IMR-90 (cell line): ENCODE measurements at regions not wholly inside any gene's neighbourhood (a gene's known extent, or its start where the extent isn't known, plus 50 kb on each side); places are given as distances from the start of the nearest gene placed in this dataset.

Experiments
- ATAC-seq: fragments of 200-7000 bp; cut with Tn5 transposase; 2 replicates; pipeline ENCODE4 v1.9.1; 2020; ENCODE audit warnings: low read depth, mild to moderate bottlenecking, moderate library complexity
- BruUV-seq: library from RNA; stranded (reverse); fragments of 400-500 nt; replicated peaks from 2 replicates; lab custom pipeline; 2021; lab: Mats Ljungman, UMichigan
- CTCF ChIA-PET: fragments of 300-600 bp; formaldehyde crosslinking; extraction: SDS; loops from one replicate; lab custom pipeline; 2021; ENCODE audit warnings: antibody characterized with exemption; lab: Yijun Ruan, JAX
- POLR2A ChIA-PET: fragments of 300-600 bp; sonication (Branson Sonifier 250); formaldehyde crosslinking; loops from one replicate; lab custom pipeline; 2022; ENCODE audit warnings: antibody characterized with exemption; ENCODE audit not compliant: unreplicated experiment; lab: Charles Lee
- DNase-seq: peaks from one replicate; pipeline ENCODE4 v3.0.0; 2013
- H2AFZ ChIP-seq: replicated peaks from 2 replicates; pipeline ENCODE3; 2013; ENCODE audit warnings: low read length, mild to moderate bottlenecking; ENCODE audit not compliant: poor library complexity
- H2AK5ac ChIP-seq: 2 replicates; pipeline ENCODE4 v1.6.1; 2013; ENCODE audit warnings: low read depth, low read length, inconsistent platforms
- H2AK9ac ChIP-seq: replicated peaks from 2 replicates; pipeline ENCODE3; 2013; ENCODE audit warnings: mild to moderate bottlenecking, low read depth, low read length, moderate library complexity; ENCODE audit not compliant: poor library complexity
- H2BK120ac ChIP-seq: 2 replicates; pipeline ENCODE4 v1.6.1; 2013; ENCODE audit warnings: low read depth, low read length, inconsistent platforms
- H2BK15ac ChIP-seq: 3 replicates; pipeline ENCODE4 v1.6.1; 2013; ENCODE audit warnings: low read depth, low read length, inconsistent platforms
- H2BK20ac ChIP-seq: 2 replicates; pipeline ENCODE4 v1.6.1; 2013; ENCODE audit warnings: low read depth, mild to moderate bottlenecking, inconsistent platforms, low read length, moderate library complexity
- H2BK5ac ChIP-seq: 2 replicates; pipeline ENCODE4 v1.6.1; 2013; ENCODE audit warnings: mild to moderate bottlenecking, low read depth, low read length, inconsistent platforms; ENCODE audit not compliant: poor library complexity, severe bottlenecking
- H3K14ac ChIP-seq: replicated peaks from 2 replicates; pipeline ENCODE4 v1.6.1; 2013; ENCODE audit warnings: low read depth, low read length, inconsistent platforms
- H3K18ac ChIP-seq: 2 replicates; pipeline ENCODE4 v1.6.1; 2013; ENCODE audit warnings: low read depth, low read length, control low read depth
- H3K23ac ChIP-seq: 2 replicates; pipeline ENCODE4 v1.6.1; 2013; ENCODE audit warnings: low read depth, low read length, inconsistent platforms
- H3K27ac ChIP-seq: 2 replicates; pipeline ENCODE4 v1.5.1; 2013; ENCODE audit warnings: mild to moderate bottlenecking, control low read depth, low read length; ENCODE audit not compliant: insufficient read depth
- H3K27me3 ChIP-seq: 2 replicates; pipeline ENCODE4 v1.6.1; 2013; ENCODE audit warnings: low read length; ENCODE audit not compliant: control insufficient read depth, insufficient read depth
- H3K36me3 ChIP-seq: 2 replicates; pipeline ENCODE4 v1.6.1; 2013; ENCODE audit warnings: low read length, mixed read lengths; ENCODE audit not compliant: control insufficient read depth, insufficient read depth
- H3K4ac ChIP-seq: 2 replicates; pipeline ENCODE4 v1.6.1; 2013; ENCODE audit warnings: low read depth, low read length, inconsistent platforms
- H3K4me1 ChIP-seq: 2 replicates; pipeline ENCODE4 v1.6.1; 2013; ENCODE audit warnings: low read length, mixed read lengths; ENCODE audit not compliant: control insufficient read depth, insufficient read depth
- H3K4me2 ChIP-seq: 2 replicates; pipeline ENCODE4 v1.6.1; 2013; ENCODE audit warnings: low read depth, mild to moderate bottlenecking, control low read depth, low read length, moderate library complexity
- H3K4me3 ChIP-seq: 2 replicates; pipeline ENCODE4 v1.5.1; 2013; ENCODE audit warnings: low read depth, mild to moderate bottlenecking, control low read depth, low read length, moderate library complexity; ENCODE audit not compliant: insufficient read depth
- H3K56ac ChIP-seq: 2 replicates; pipeline ENCODE4 v1.6.1; 2013; ENCODE audit warnings: low read length, inconsistent platforms; ENCODE audit not compliant: insufficient read depth; ENCODE audit errors: extremely low read depth
- H3K79me1 ChIP-seq, 2 experiments: 2 replicates each; pipeline ENCODE4 v1.6.1; 2013; ENCODE audit warnings: low read length in 2 of 2, inconsistent platforms in 1 of 2, low read depth in 1 of 2
- H3K9ac ChIP-seq: 2 replicates; pipeline ENCODE4 v1.6.1; 2013; ENCODE audit warnings: low read depth, low read length, control low read depth
- H3K9me1 ChIP-seq: 2 replicates; pipeline ENCODE4 v1.6.1; 2013; ENCODE audit warnings: low read length, inconsistent platforms; ENCODE audit not compliant: insufficient read depth
- H3K9me3 ChIP-seq: 2 replicates; pipeline ENCODE4 v1.6.1; 2013; ENCODE audit warnings: low read length; ENCODE audit not compliant: control insufficient read depth, insufficient read depth
- H4K20me1 ChIP-seq: 2 replicates; pipeline ENCODE4 v1.6.1; 2013; ENCODE audit warnings: low read length, inconsistent platforms; ENCODE audit not compliant: insufficient read depth
- H4K5ac ChIP-seq: 2 replicates; pipeline ENCODE4 v1.6.1; 2013; ENCODE audit warnings: mild to moderate bottlenecking, low read depth, low read length, control low read depth
- H4K8ac ChIP-seq, 2 experiments: 2 replicates each; pipeline ENCODE4 v1.6.1; 2013; ENCODE audit warnings: low read depth in 2 of 2, low read length in 2 of 2, control low read depth in 1 of 2, inconsistent platforms in 1 of 2
- H4K91ac ChIP-seq: 2 replicates; pipeline ENCODE4 v1.6.1; 2013; ENCODE audit warnings: low read depth, low read length, inconsistent platforms; ENCODE audit not compliant: insufficient read depth
- BHLHE40 ChIP-seq: fragments of 150-350 bp; IDR thresholded peaks from 2 replicates; pipeline ENCODE4 v1.6.1; 2016; ENCODE audit warnings: mild to moderate bottlenecking, low read depth, low read length
- CEBPB ChIP-seq: IDR thresholded peaks from 2 replicates; pipeline ENCODE4 v1.6.1; 2012; ENCODE audit warnings: low read depth, low read length, improper control_type of control experiment
- CHD1 ChIP-seq: IDR thresholded peaks from 2 replicates; pipeline ENCODE4 v1.6.1; 2012; ENCODE audit warnings: low read depth, low read length, improper control_type of control experiment
- CTCF ChIP-seq: conservative IDR thresholded peaks from 2 replicates; pipeline ENCODE4 v1.5.1; 2012; ENCODE audit warnings: mild to moderate bottlenecking, low read depth, low read length, improper control_type of control experiment
- ELK1 ChIP-seq: fragments of 150-350 bp; IDR thresholded peaks from 2 replicates; pipeline ENCODE4 v1.6.1; 2016; ENCODE audit warnings: low read depth, mild to moderate bottlenecking, low read length, moderate library complexity, borderline replicate concordance
- FOS ChIP-seq: fragments of 150-350 bp; IDR thresholded peaks from 2 replicates; pipeline ENCODE4 v1.6.1; 2016; ENCODE audit warnings: low read depth, low read length
- MAFK ChIP-seq: IDR thresholded peaks from 2 replicates; pipeline ENCODE4 v1.6.1; 2012; ENCODE audit warnings: low read depth, low read length, improper control_type of control experiment
- MAZ ChIP-seq: IDR thresholded peaks from 2 replicates; pipeline ENCODE4 v1.6.1; 2012; ENCODE audit warnings: low read depth, mild to moderate bottlenecking, low read length, improper control_type of control experiment, moderate library complexity, borderline replicate concordance
- MXI1 ChIP-seq: IDR thresholded peaks from 2 replicates; pipeline ENCODE4 v1.6.1; 2012; ENCODE audit warnings: low read depth, mild to moderate bottlenecking, low read length, moderate library complexity, borderline replicate concordance
- NFE2L2 ChIP-seq: fragments of 150-350 bp; IDR thresholded peaks from 2 replicates; pipeline ENCODE4 v1.6.1; 2016; ENCODE audit warnings: low read depth, mild to moderate bottlenecking, low read length
- POLR2A ChIP-seq: IDR thresholded peaks from 2 replicates; pipeline ENCODE4 v1.6.1; 2012; ENCODE audit warnings: mild to moderate bottlenecking, low read depth, low read length
- RAD21 ChIP-seq: IDR thresholded peaks from 2 replicates; pipeline ENCODE4 v1.6.1; 2012; ENCODE audit warnings: low read length, improper control_type of control experiment
- RCOR1 ChIP-seq: IDR thresholded peaks from 2 replicates; pipeline ENCODE4 v1.6.1; 2012; ENCODE audit warnings: mild to moderate bottlenecking, low read length, improper control_type of control experiment; ENCODE audit not compliant: insufficient replicate concordance
- RFX5 ChIP-seq: IDR thresholded peaks from 2 replicates; pipeline ENCODE4 v1.8.0; 2012; ENCODE audit warnings: low read depth, mild to moderate bottlenecking, low read length, moderate library complexity
- SMC3 ChIP-seq: fragments of 150-350 bp; IDR thresholded peaks from 2 replicates; pipeline ENCODE4 v1.6.1; 2016; ENCODE audit warnings: low read depth, mild to moderate bottlenecking, antibody characterized with exemption, low read length, moderate library complexity
- USF2 ChIP-seq: fragments of 150-350 bp; IDR thresholded peaks from 2 replicates; pipeline ENCODE4 v1.6.1; 2017; ENCODE audit warnings: mild to moderate bottlenecking, antibody characterized with exemption, low read length, low read depth
- WGBS, 2 experiments: methylation state at CpG; one replicate each; pipeline versions ENCODE4 v1.1.5 to v1.1.7; 2013; ENCODE audit warnings: missing lambda C conversion rate in 2 of 2; ENCODE audit not compliant: insufficient read length in 1 of 2; ENCODE audit errors: extremely low coverage in 2 of 2; 5-methylcytosine and 5-hydroxymethylcytosine counted together
- dilution Hi-C: fragments of 300-500 bp; cut with HindIII; formaldehyde crosslinking; loops from one replicate; pipeline ENCODE4 v1.14.3; 2018; ENCODE audit warnings: low sequenced_read_pairs; ENCODE audit not compliant: unreplicated experiment
- in situ Hi-C: fragments of 300-500 bp; cut with MboI; formaldehyde crosslinking; loops from 3 replicates; pipeline ENCODE4 v1.14.3; 2019; ENCODE audit warnings: low sequenced_read_pairs, inconsistent platforms, mixed read lengths
- intact Hi-C: fragments of 100-400 bp; cut with micrococcal nuclease; formaldehyde crosslinking; loops from 2 replicates; pipeline ENCODE4 v1.10.0; 2022

GRCh38 chr13:53285896-53286430 is 257.4 kb downstream of the OLFM4 start:
- POLR2A ChIA-PET, result no interaction called here
- no CpG with 5 or more reads among the region's 7 CpGs for WGBS, 2 experiments
- no peak overlapping the region for H2AFZ ChIP-seq
- intact Hi-C loops (no loop called here), dilution Hi-C loops (no loop called here), in situ Hi-C loops (no loop called here)
- no peak overlapping the region for H3K18ac ChIP-seq
- no peaks in the 10 kb centered on the region for H3K36me3 ChIP-seq
- peaks cover 11% of the 10 kb centered on the region for H3K9me3 ChIP-seq
- H3K9ac ChIP-seq, result no peak overlapping the region
- no peaks in the 10 kb centered on the region for H3K79me1 ChIP-seq
- H3K56ac ChIP-seq, result no peak overlapping the region
- no peak for TF ChIP-seq CEBPB
- TF ChIP-seq USF2, result no peak
- no peak for TF ChIP-seq RFX5
- TF ChIP-seq FOS, result no peak
- no peak for TF ChIP-seq MAFK
- TF ChIP-seq NFE2L2, result no peak
- no peak for TF ChIP-seq RCOR1
- TF ChIP-seq CHD1, result no peak
- no peak for TF ChIP-seq MXI1
- TF ChIP-seq MAZ, result no peak
- TF ChIP-seq BHLHE40, result no peak
- no peak for TF ChIP-seq CTCF
- TF ChIP-seq ELK1, result no peak
- no peak for TF ChIP-seq SMC3
- TF ChIP-seq RAD21, result no peak
- no peak for TF ChIP-seq POLR2A
- H2BK120ac ChIP-seq, result no peak overlapping the region
- ATAC-seq (no peak), DNase-seq (no peak)
- no peak overlapping the region for H3K27ac ChIP-seq
- no peaks in the 10 kb centered on the region for H3K9me1 ChIP-seq
- no peak overlapping the region for H2BK15ac ChIP-seq
- H4K5ac ChIP-seq, result no peak overlapping the region
- no peaks in the 10 kb centered on the region for H4K20me1 ChIP-seq
- no peak overlapping the region for H3K4me3 ChIP-seq
- no peak overlapping the region for H4K91ac ChIP-seq
- H2BK20ac ChIP-seq, result no peak overlapping the region
- H2BK5ac ChIP-seq, result no peak overlapping the region
- H3K4me1 ChIP-seq, result no peaks in the 10 kb centered on the region
- CTCF ChIA-PET, result interaction anchor here (0.6 kb wide), 1 partner anchor 1376 kb away, joined by 4 read pairs; no protein-coding TSS in a partner anchor
- H3K4me2 ChIP-seq, result no peak overlapping the region
- no peaks in the 10 kb centered on the region for H3K27me3 ChIP-seq
- no peak overlapping the region for H3K14ac ChIP-seq
- BruUV-seq, result no TSS peak
- H3K4ac ChIP-seq, result no peak overlapping the region
- H3K23ac ChIP-seq, result no peak overlapping the region
- no peak overlapping the region for H2AK9ac ChIP-seq
- no peak overlapping the region for H2AK5ac ChIP-seq
- H4K8ac ChIP-seq, result no peak overlapping the region
